NCI-H345 (cell line): ENCODE measurements at regions not wholly inside any gene's neighbourhood (a gene's known extent, or its start where the extent isn't known, plus 50 kb on each side); places are given as distances from the start of the nearest gene placed in this dataset.
"Not testable (repeated sequence)": the region's sequence is repeated elsewhere in the genome, so short reads cannot be mapped to it uniquely, and the experiment has no call there.

Experiments
- DNase-seq: peaks from one replicate; lab custom pipeline; 2025; lab: John Stamatoyannopoulos, UW

DNA sequence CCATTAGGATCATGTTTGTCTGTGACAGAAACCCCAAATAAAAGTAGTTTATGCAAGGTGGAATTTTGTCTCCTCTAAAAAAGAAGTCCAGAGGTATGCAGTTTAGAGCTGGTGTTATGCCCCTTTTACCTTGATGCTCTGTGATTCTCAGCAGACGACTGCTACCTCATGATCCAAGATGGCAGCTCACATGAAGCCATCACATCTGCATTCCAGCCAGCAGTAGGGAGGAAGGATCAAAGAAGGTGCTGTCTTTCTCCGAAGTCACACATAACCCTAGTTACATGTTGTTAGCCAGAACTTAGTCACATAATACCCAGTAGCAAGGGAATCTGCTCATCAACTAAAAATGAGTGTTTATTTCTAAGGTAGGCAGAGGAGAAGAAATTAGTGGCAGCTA lies 135.7 kb upstream of the HS3ST2 start:
- DNase-seq: no peak

DNA sequence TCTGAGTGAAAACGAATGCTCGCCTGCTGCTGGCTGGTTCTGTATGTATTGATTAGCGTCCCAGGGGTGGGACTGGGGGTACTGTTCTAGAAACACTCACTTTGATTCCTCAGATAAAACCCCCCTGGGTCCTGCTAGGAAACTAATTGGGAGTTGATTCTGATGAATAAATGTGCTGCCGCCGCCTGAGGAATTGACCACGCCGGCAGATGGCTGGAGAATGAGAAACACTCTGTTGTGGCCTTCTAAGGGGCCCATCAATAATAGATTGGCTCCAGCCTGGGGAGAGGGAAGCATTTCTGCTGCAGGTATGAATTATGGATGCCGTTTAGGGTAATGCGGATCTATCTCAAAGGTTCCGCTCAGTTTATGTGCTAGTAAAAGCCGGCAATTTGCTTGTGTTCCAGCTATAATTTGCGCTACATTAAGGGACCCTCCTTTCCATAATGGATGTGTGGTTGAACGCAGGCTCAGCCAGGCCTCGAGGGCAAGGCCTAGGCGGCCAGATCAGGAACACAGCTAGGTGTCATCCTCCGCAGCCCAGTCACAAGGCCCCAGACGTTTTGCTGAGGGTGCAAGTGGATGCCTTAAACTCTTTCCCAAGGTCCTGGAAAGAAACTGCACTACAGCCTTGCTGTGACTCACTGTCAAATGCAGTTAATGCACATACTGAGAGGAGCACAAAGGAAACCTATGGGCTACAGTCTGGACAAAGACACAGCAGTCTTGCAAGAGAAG lies 132.2 kb upstream of the HS3ST2 start:
- DNase-seq: no peak

DNA sequence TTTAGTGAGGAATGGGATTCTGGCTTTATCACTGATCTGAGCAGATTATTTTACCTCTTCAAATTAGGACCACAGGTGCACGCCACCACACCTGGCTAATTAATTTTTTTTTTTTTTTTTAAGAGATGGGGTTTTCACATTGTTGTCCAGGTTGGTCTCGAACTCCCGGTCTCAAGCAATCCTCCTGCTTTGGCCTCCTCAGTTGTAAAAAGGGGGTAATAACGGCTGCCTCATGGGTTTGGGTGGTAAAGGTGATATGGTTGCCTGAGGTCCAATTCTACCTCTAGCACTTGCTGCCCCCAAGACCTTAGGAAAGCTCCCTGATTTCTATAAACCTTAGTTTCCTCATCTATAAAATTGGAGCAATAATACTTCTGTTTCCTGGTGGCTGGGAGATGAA lies 130.7 kb upstream of the HS3ST2 start:
- no peak for DNase-seq

DNA sequence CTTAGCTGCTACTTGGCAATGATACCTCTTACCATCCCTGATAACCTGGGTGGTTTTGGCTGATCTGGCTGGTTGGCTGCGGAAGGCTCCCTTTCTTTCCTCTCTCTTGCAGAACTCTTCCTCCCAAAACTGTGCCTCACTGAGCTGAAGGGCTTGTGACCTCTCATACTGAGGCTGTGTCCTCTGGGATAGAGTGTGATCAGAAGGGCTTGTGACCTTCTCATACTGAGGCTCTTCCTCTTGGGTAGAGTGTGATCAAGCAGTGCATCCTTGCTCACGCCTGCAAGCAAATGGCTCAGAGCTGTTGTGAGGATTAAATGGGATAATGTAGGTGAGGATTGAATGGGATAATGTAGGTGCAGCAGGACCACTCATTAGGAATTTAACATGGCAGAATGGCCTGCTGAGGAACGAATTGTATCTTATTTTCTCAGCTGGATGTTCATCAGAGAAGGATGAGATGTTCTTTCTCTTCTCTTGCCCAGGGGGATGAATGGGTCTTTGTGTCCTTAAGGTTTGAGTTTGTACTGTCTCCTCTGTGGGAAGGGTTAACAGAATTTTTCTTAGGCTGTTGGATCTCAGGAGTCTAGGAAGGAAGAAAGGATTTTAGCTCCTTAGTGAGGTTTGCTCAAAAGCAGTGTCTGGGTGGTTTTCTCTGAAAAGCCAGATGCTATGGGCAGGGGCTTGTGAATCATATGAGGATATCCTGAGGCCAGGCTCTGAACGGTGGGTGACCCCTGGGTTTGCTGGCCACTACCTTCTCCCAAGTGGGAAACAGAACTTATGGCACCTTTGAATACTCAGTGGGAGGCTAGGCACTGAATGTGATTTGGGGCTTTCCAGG lies 130.0 kb upstream of the HS3ST2 start:
- DNase-seq: no peak

DNA sequence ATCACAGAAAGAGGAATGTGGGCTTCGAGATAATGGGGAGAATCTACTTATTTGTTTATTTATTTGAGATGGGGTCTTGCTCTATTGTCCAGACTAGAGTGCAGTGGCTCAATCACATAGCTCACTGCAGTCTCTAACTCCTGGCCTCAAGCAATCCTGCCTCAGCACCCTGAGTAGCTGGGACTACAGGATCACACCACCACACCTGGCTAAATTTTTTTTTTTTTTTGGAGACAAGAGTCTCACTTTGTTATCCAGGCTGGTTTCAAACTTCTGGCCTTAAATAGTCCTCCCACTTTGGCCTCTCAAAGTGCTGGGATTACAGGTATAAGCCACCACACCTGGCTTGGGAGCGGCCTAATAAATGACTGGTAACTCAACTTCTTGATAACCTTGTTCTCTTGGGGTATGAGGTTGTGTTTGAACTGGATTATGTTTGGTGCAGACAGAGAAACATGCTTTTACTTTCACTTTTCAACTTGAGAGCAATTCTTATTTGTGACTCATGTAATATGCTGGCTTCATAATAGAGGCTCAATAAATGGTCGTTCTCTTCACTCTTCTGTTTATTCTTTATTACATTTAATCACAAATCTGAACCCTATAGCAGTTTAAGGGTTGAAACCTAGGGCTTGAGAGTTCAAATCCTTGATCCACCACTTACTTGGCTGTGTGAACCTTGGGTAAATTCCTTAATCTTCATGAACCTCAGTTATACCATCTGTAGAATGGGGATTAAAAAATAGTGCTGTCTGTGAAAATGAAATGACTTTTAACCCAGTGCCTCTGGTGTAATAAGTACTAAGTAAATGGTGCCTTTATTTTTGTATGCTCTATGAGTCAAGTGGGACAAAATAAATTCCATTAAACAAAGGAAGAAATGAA lies 129.1 kb upstream of the HS3ST2 start:
- DNase-seq: no peak

DNA sequence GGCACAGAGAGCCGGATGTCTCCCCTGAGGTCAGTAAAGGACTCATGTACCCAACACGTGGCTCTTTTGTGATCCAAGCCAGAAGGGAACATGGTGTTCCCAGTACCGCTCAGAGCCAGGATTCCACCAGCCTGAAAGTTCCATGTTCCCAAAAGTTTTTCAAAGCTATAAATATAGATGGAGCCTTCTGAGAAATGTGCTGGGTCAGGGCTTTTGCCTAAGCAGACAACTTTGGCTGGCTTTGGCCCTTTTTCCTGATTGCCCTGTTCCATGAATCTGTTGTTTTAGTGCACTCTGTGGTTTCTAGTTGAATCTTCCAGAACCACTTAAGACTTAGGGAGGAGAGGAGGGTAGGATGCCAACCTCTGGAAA lies 128.5 kb upstream of the HS3ST2 start:
- no peak for DNase-seq

DNA sequence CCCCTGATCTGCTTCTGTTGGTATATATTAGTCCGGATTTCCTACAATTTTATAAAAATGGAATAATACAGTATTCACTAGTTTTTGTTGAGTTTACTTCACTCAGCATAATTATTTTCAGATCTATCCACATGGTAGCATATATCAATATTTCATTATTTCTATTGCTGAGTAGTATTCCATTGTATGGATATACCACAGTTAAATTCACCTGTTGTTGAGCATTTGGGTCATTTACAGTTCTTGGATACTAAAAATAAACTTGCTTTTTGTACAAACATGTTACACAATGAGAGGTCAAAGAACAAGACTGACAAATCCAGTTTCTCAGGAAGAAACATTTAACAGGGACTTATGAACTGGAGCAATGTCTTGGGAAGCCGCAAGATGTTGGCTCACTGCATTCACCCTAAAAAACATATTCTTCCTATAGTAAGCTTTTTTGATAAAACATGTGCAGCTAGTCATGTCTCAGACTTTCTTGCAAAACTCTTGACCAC lies 126.9 kb upstream of the HS3ST2 start:
- no peak for DNase-seq

DNA sequence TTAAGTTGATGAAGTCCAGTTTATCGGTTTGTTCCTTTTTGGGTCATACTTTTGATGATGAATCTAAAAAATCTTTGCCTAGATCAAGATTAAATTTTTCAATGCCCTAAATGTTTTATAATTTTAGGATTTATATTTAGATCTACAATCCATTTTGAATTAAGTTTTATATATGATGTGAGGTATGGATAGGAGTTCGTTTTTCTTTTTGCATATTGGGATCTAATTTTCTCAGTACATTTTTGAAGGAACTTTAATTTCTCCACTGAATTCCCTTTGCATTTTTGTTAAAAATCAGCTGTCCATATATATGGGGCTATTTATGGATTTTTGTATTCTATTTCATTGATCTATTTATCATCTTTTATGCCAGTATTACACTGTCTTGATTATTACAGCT lies 125.5 kb upstream of the HS3ST2 start:
- DNase-seq: no peak

DNA sequence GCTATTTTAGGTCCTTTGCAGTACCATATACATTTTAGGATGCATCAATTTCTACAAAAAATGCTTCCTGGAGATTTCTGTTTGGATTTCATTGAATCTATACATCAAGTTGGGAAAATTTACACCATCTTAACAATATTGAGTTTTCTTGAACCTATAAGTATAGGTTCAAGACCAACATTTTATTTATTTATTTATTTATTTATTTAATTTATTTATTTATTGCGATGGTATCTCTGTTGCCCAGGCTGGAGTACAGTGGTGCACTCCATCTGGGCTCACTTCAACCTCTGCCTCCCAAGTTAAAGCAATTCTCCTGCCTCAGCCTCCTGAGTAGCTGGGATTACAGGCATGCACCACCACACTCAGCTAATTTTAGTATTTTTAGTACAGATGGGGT lies 125.0 kb upstream of the HS3ST2 start:
- DNase-seq: no peak

DNA sequence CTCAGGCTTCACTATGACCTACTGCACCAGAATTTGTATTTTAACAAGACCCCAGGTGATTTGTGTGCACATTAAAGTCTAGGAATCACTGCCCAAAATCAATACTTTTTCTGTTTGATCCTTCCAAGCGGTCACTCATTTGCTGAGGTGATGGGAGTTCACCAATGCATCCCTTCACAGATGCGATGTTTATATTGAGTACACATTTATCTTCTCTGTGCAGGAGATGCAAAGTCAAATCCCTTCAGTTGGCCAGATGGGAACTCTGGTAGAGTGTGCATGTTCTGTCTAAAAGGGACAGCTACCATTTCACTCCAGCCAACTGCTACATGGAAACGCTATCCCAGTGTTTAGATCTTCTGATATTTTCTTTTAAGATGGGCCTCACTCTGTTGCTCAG lies 122.6 kb upstream of the HS3ST2 start:
- DNase-seq: no peak

DNA sequence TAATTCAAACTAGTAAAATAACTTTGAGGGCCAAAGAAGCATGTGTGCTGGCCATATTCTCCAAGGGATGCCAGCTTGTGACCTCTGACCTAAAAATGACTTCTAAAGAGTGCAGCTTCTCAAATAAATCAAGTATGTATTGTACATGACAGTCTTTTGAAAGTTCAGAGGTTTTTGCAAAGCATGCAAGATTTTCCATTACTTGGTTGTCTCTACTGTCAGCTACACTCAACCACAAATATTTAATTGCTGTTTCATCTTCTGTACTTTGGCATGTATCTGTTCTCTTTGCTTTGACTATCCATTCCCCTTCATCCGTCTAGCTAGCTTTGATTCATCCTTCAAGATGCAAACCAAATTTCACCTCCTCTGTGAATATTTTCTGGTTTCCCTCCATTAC lies 121.9 kb upstream of the HS3ST2 start:
- no peak for DNase-seq

DNA sequence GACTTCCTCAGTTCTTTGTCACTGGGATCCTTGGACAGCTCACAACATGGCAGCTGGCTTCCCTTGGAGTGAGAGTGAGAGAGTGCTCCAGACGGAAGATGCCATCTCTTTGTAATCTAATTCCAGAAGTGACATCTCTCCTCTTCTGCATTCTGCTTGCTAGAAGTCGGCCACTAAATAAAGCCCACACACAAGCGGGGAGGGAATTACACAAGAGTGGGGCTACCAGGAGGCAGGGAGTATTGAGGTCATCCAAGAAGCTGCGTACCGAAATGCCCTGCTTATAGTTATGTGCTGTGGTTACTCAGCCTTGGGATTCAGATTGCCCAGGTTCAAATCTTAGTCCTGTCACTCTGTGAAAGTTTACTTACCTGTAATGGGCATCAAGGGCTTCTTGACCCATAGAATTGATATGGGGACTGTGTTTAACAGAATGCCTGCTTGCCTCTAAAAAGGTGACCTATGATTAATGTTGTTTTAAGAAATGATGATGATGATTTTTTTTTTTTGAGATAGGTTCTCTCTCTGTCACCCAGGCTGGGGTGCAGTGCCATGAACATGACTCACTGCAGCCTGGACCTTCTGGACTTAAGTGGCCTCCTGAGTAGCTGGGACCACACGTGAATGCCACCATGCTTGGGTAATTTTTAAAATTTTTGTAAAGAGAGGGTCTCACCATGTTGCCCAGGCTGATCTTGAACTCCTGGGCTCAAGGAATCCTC lies 120.9 kb upstream of the HS3ST2 start:
- no peak for DNase-seq

DNA sequence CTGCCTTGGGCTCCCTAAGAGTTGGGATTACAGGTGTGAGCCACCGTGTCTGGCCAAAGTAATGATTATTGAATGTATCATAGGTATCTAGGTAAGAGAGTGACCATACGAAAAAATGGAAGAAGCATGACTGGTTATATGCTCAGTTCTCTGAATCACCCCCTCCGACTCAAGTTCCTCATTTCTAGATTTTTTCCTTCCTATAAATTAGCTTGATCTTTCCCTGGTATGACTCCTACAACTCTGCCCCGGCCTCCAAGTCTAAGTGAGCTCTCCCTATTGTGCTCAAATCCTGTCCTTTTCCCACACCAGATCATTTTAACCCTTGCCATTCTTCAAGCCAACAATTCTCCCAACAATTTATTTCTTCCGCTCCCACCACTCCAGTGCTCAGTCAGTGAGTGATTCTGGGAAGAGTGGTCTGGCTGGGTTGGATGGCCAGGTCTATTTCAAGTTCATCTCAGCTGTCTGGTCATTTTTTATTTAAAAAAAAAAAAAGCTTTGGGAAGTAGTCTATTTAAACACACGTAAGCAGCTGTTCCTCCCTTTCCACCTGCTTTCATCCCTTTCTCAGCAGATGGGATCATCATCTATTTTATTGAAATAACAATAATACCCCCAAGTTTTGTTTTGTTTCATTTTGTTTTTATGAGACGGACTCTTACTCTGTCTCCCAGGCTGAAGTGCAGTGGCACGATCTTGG lies 120.2 kb upstream of the HS3ST2 start:
- no peak for DNase-seq

DNA sequence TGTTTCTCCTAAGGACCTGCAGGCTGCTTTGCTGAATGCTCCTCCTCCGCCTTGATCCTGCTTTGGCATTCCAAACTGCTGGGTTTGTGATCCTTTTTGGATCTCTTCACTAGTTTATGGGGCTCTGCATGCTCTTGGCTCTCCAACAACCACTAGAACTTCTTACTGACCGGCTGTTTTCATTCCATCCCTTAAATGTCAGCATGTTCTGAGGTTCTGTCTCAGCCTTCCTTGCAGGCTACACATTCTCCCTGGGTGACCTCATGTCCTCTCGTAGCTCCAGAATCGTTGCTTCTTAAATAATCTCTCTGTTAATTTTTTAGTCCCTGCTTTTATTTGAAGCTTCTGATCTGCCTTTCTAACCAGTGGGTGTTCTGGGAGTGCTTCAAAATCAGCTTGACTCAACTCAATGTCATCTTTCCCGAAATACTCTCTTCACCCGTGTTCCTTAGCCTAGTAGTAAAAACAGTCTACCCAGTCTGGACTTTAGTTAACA lies 119.0 kb upstream of the HS3ST2 start:
- no peak for DNase-seq

DNA sequence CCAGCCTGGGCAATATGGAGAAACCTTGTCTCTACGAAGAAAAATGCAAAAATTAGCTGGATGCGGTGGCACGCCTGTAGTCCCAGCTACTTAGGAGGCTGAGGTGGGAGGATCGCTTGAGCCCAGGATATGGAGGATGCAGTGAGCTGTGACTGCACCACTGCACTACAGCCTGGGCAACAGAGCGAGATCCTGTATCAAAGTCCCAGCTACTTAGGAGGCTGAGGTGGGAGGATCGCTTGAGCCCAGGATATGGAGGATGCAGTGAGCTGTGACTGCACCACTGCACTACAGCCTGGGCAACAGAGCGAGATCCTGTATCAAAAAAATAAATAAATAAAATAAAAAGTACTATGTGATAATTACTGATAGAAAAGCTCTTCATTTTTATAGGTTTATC lies 118.2 kb upstream of the HS3ST2 start:
- not testable (repeated sequence) for DNase-seq

DNA sequence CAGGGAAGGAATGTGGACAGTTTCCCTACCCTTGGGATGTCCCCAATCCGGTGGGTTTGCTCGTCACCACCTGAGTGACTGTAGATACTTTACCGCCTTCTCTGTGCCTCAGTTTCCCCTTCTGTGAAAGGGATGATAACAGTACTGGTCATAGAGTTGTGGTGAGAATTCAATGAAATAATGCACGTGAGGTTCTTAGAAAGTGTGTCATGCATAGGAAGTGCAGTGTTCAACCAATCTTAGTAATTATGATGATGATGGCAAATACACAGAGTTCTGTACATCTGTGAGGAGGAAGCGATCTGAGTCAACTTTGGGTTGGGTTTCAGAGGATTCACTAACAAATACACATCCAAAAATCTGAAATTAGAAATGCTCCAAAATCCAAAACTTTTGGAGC lies 114.6 kb upstream of the HS3ST2 start:
- no peak for DNase-seq

DNA sequence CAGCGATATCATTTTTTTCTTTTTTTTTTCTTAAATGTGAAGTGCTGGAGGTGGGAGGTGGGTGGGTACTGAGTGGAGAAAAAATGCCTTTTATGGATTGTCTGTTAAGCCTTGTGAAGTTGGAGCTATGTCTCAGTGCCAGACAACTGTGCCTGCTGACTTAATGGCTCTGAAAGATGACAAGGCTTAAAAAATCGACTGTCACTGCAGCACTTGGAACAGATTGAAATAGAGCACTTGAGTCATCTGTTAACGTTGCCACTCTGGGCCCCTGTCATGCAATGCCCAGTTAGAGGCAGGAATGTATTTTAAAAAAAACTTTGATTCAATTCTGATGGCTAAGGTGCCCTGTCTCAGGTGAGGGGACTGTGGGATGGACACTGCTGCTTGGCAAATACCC lies 108.2 kb upstream of the HS3ST2 start:
- no peak for DNase-seq

DNA sequence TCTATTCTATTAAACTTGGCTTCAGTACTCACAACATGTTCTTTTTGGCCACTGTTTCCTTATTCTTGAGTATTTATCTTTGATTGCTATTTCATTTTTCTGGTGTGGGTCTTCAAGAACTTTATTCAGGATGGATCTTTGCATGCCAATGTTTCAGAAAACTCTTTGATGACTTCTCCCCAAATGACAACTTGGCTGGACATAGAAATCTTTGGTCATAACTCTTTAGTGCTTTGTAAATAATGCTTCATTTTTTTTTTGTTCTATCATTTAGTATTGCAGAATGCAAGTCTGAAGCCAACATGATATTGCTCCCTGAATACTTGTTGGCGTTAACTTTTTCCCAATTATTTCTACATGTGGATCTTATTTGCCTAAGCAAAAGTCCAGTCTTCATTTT lies 103.6 kb upstream of the HS3ST2 start:
- no peak for DNase-seq

DNA sequence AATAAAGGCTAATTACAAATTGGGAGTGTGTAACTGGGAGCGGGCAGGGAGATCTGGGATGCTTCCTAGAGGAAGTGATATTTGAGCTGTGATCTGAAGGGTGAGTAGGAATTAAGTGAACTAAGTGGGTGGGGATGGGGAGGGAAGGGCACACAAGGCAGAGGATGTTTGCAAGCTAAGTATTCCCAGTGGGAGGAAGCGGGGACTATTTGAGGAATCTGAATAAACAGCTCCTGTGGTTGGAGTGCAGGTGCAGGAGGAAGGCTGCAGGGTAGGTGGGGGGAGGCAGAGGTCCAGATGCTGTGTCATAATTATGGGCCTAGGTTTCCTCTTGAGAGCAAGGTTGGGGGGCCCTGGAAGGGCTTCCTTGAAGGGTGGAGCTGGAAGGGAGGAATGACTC lies 102.1 kb upstream of the HS3ST2 start:
- DNase-seq: no peak

DNA sequence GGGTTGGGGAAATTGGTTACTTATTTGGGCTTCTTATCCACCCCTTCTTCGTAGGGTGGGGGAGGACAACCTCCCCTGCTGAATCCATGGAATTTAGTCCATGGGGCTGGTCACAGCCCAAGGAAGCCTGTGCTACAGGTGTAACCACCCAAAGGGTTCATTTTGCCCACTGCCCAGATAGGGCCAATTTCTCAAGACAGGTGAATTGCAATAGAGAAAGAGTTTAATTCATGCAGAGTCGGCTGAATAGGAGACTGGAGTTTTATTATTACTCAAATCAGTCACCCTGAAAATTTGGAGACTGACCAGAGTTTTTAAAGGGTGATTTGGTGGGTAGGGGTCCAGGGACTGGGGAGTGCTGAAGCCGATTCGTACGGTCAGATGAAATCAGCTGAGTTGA lies 101.5 kb upstream of the HS3ST2 start:
- no peak for DNase-seq

DNA sequence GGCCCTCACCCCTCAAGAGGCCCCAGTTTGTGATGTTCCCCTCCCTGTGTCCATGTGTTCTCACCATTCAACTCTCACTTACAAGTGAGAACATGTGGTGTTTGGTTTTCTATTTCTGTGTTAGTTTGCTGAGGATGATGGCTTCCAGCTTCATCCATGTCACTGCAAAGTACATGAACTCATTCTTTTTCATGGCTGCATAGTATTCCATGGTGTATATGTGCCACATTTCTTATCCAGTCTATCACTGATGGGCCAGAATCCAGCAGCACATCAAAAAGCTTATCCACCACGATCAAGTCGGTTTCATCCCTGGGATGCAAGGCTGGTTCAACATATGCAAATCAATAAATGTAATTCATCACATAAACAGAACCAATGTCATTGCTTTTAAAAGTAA lies 95.4 kb upstream of the HS3ST2 start:
- DNase-seq: not testable (repeated sequence)
